H1 (cell line): ENCODE measurements at regions not wholly inside any gene's neighbourhood (a gene's known extent, or its start where the extent isn't known, plus 50 kb on each side); places are given as distances from the start of the nearest gene placed in this dataset.

Experiments
- CTCF ChIA-PET: fragments of 300-600 bp; sonication (Branson Sonifier 250); formaldehyde crosslinking; loops from one replicate; lab custom pipeline; 2021; ENCODE audit not compliant: partially characterized antibody; lab: Charles Lee
- POLR2A ChIA-PET: fragments of 300-600 bp; sonication (Branson Sonifier 250); formaldehyde crosslinking; loops from one replicate; lab custom pipeline; 2021; ENCODE audit warnings: inconsistent platforms; ENCODE audit not compliant: partially characterized antibody; lab: Charles Lee
- DNase-seq, 2 experiments: peaks; one replicate each; pipeline versions ENCODE4 v3.0.0 to v3.0.0-alpha.2; 2010 to 2022; ENCODE audit warnings: low spot score in 2 of 2, low read depth in 1 of 2, mixed read lengths in 1 of 2
- FAIRE-seq: peaks from 2 replicates; lab custom pipeline; 2011; peaks lifted over from hg19 to GRCh38; lab: Jason Lieb, UNC
- H2AFZ ChIP-seq: 2 replicates; pipeline ENCODE4 v1.8.1; 2012; ENCODE audit warnings: low read length, inconsistent platforms
- H2AK5ac ChIP-seq: 2 replicates; pipeline ENCODE4 v1.6.1; 2013; ENCODE audit warnings: low read depth, low read length
- H2BK120ac ChIP-seq: replicated peaks from 2 replicates; pipeline ENCODE3; 2013; ENCODE audit warnings: low read depth, low read length, inconsistent platforms
- H2BK12ac ChIP-seq: 2 replicates; pipeline ENCODE4 v1.6.1; 2013; ENCODE audit warnings: low read depth, low read length
- H2BK15ac ChIP-seq: 2 replicates; pipeline ENCODE4 v1.6.1; 2013; ENCODE audit warnings: low read length
- H2BK20ac ChIP-seq: 2 replicates; pipeline ENCODE4 v1.6.1; 2013; ENCODE audit warnings: low read length
- H2BK5ac ChIP-seq: 2 replicates; pipeline ENCODE4 v1.6.1; 2013; ENCODE audit warnings: low read depth, low read length
- H3K14ac ChIP-seq: 2 replicates; pipeline ENCODE4 v1.6.1; 2013; ENCODE audit warnings: inconsistent platforms; ENCODE audit not compliant: insufficient read length
- H3K18ac ChIP-seq: 2 replicates; pipeline ENCODE4 v1.6.1; 2013; ENCODE audit warnings: low read length; ENCODE audit errors: extremely low read depth
- H3K23ac ChIP-seq: 2 replicates; pipeline ENCODE4 v1.6.1; 2013; ENCODE audit warnings: inconsistent platforms; ENCODE audit not compliant: insufficient read length
- H3K23me2 ChIP-seq: 2 replicates; pipeline ENCODE4 v1.6.1; 2013; ENCODE audit warnings: low read depth, low read length
- H3K27ac ChIP-seq: 2 replicates; pipeline ENCODE4 v1.6.1; 2011; ENCODE audit warnings: low read depth, low read length, inconsistent platforms
- H3K27me3 ChIP-seq, 4 experiments: replicated peaks in 1 of 4; 1 replicate in 1 of 4; 2 replicates in 3 of 4; pipeline versions ENCODE4 v1.6.1 to v1.8.1; 2011 to 2013; ENCODE audit warnings: low read length in 3 of 4, mild to moderate bottlenecking in 3 of 4, inconsistent platforms in 2 of 4, mixed read lengths in 2 of 4, moderate library complexity in 1 of 4; ENCODE audit not compliant: control insufficient read depth in 3 of 4, insufficient read depth in 3 of 4; ENCODE audit errors: extremely low read depth in 1 of 4
- H3K36me3 ChIP-seq, 4 experiments: 2 replicates each; pipeline versions ENCODE4 v1.6.1 to v1.8.1; 2011 to 2013; ENCODE audit warnings: mild to moderate bottlenecking in 4 of 4, low read length in 3 of 4, moderate library complexity in 2 of 4, control low read depth in 1 of 4, inconsistent platforms in 1 of 4; ENCODE audit not compliant: insufficient read depth in 4 of 4, control insufficient read depth in 2 of 4
- H3K4ac ChIP-seq: replicated peaks from 2 replicates; pipeline ENCODE3; 2013; ENCODE audit warnings: low read length, low read depth, mixed read lengths, inconsistent platforms; ENCODE audit not compliant: insufficient read length
- H3K4me1 ChIP-seq, 4 experiments: replicated peaks in 1 of 4; 1 replicate in 1 of 4; 2 replicates in 3 of 4; pipeline versions ENCODE4 v1.6.1 to v1.8.1; 2011 to 2013; ENCODE audit warnings: low read length in 3 of 4, inconsistent platforms in 2 of 4, mixed read lengths in 1 of 4; ENCODE audit not compliant: insufficient read depth in 4 of 4, control insufficient read depth in 3 of 4
- H3K4me2 ChIP-seq, 2 experiments: 2 replicates each; pipeline versions ENCODE4 v1.6.1 to v1.8.1; 2011 to 2013; ENCODE audit warnings: low read depth in 2 of 2, low read length in 2 of 2, control low read depth in 1 of 2, inconsistent platforms in 1 of 2, mild to moderate bottlenecking in 1 of 2; ENCODE audit not compliant: insufficient read depth in 1 of 2
- H3K4me3 ChIP-seq, 4 experiments: fragments of 200-600, 300-600 bp in 1 of 4; sonication (generic), shearing (Covaris generic), sonication (Bioruptor Twin) in 1 of 4; 2 replicates each; pipeline versions ENCODE4 v1.5.1 to v1.8.1; 2011 to 2016; ENCODE audit warnings: low read length in 4 of 4, low read depth in 3 of 4, control low read depth in 2 of 4, inconsistent platforms in 2 of 4, mild to moderate bottlenecking in 2 of 4, mixed read lengths in 1 of 4, moderate library complexity in 1 of 4; ENCODE audit not compliant: insufficient read depth in 2 of 4; ENCODE audit errors: extremely low read depth in 1 of 4
- H3K56ac ChIP-seq: replicated peaks from 2 replicates; pipeline ENCODE3; 2013; ENCODE audit warnings: low read depth, mild to moderate bottlenecking, mixed read lengths, low read length, inconsistent platforms; ENCODE audit not compliant: insufficient read length
- H3K79me1 ChIP-seq: 2 replicates; pipeline ENCODE4 v1.6.1; 2013; ENCODE audit warnings: low read depth, low read length, control low read depth
- H3K79me2 ChIP-seq, 2 experiments: 2 replicates each; pipeline versions ENCODE4 v1.6.1 to v1.8.1; 2012 to 2013; ENCODE audit warnings: low read length in 2 of 2, mild to moderate bottlenecking in 2 of 2, inconsistent platforms in 1 of 2; ENCODE audit not compliant: insufficient read depth in 2 of 2, control insufficient read depth in 1 of 2
- H3K9ac ChIP-seq, 4 experiments: replicated peaks in 1 of 4; 1 replicate in 1 of 4; 2 replicates in 3 of 4; pipeline versions ENCODE4 v1.6.1 to v1.8.1; 2011 to 2013; ENCODE audit warnings: low read depth in 3 of 4, low read length in 3 of 4, control low read depth in 2 of 4, mild to moderate bottlenecking in 2 of 4, moderate library complexity in 2 of 4, inconsistent platforms in 1 of 4; ENCODE audit errors: extremely low read depth in 1 of 4
- H3K9me3 ChIP-seq, 2 experiments: 2 replicates each; pipeline versions ENCODE4 v1.6.1 to v1.8.1; 2012 to 2013; ENCODE audit warnings: mild to moderate bottlenecking in 2 of 2, moderate library complexity in 2 of 2, control low read depth in 1 of 2, inconsistent platforms in 1 of 2, low read depth in 1 of 2, low read length in 1 of 2, mixed read lengths in 1 of 2; ENCODE audit not compliant: insufficient read depth in 2 of 2
- H4K20me1 ChIP-seq, 2 experiments: replicated peaks in 1 of 2; 2 replicates each; pipeline versions ENCODE3 to v1.8.1; 2011 to 2013; ENCODE audit warnings: inconsistent platforms in 2 of 2, low read length in 2 of 2, mild to moderate bottlenecking in 1 of 2; ENCODE audit not compliant: insufficient read depth in 2 of 2, control insufficient read depth in 1 of 2
- H4K5ac ChIP-seq: 2 replicates; pipeline ENCODE4 v1.6.1; 2013; ENCODE audit warnings: low read length, low read depth, mixed read lengths, inconsistent platforms; ENCODE audit not compliant: insufficient read length
- H4K8ac ChIP-seq: 2 replicates; pipeline ENCODE4 v1.8.0; 2013; ENCODE audit warnings: mild to moderate bottlenecking, moderate library complexity, low read length, inconsistent platforms; ENCODE audit not compliant: insufficient read depth; ENCODE audit errors: extremely low read depth
- H4K91ac ChIP-seq: replicated peaks from 2 replicates; pipeline ENCODE3; 2013; ENCODE audit warnings: low read length, mixed read lengths, inconsistent platforms; ENCODE audit not compliant: insufficient read length
- BCL11A ChIP-seq, 2 experiments: IDR thresholded peaks; one replicate each; pipeline ENCODE4 v1.6.1; 2011; ENCODE audit warnings: low read depth in 2 of 2, low read length in 2 of 2, mild to moderate bottlenecking in 2 of 2
- WGBS, 2 experiments: shearing (Covaris generic) in 1 of 2; methylation state at CpG; one replicate each; pipeline versions ENCODE4 v1.1.6 to v1.1.7; 2013 to 2015; ENCODE audit warnings: low lambda C conversion rate in 2 of 2, mixed read lengths in 2 of 2, inconsistent platforms in 1 of 2, low coverage in 1 of 2, missing lambda C conversion rate in 1 of 2; ENCODE audit not compliant: insufficient replicate concordance in 2 of 2, insufficient coverage in 1 of 2, insufficient read length in 1 of 2; ENCODE audit errors: extremely low coverage in 1 of 2, missing lambda C conversion rate in 1 of 2; 5-methylcytosine and 5-hydroxymethylcytosine counted together

DNA sequence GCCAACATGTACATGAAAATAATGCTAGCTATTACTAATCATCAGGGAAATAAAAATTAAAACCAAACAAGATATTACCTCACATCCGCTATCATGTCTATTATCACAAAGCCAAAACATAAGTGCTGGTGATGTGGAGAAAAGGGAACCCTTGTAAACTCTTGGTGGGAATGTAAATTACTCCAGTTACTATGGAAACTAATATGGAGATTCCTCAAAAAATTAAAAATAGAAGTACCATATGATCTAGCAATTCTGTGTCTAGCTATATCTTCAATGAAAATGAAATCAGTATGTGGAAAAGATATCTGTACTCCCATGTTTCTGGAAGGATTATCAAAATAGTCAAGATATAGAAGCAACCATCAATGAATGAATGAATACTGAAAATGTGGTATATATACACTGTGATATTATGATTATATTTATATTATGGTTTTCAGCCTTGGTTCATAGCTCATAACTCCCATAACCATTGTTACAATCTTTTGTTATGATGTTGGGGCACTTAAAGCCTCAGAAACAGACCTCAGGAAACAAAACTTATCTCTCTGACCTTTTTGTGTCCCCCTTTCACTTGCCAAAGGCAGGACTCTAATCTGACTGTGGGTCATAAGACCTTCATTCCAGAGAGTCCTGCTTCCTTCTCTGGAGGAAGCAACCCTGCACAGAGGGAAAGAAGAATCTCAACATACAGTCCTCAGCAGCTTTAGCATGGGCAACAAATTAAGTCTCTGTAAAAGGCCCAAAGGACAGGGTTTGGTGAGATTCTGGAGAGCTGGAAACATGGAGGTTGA, 933.2 kb downstream of the ADGRL3 start:
- no peak overlapping the region for H3K4me2 ChIP-seq
- H3K27me3 ChIP-seq = no peaks in the 10 kb centered on the region
- no peak overlapping the region for H2BK120ac ChIP-seq
- no peak overlapping the region for H3K9ac ChIP-seq
- H4K8ac ChIP-seq = no peak overlapping the region
- CTCF ChIA-PET = interaction anchor here (0.6 to 1.7 kb wide), 2 partner anchors 511 to 577 kb away, joined by 3 to 4 read pairs; no protein-coding TSS in a partner anchor
- no peak for FAIRE-seq
- no peak overlapping the region for H2BK15ac ChIP-seq
- no peak overlapping the region for H2BK5ac ChIP-seq
- no peaks in the 10 kb centered on the region for H3K79me1 ChIP-seq
- POLR2A ChIA-PET = no interaction called here
- H3K9me3 ChIP-seq = no peaks in the 10 kb centered on the region
- H3K18ac ChIP-seq = no peak overlapping the region
- WGBS, 2 experiments = 90% methylated on average over 1 of the region's 1 CpG; no CpG with 5 or more reads in 1 of the 2 experiments
- H3K36me3 ChIP-seq = no peaks in the 10 kb centered on the region
- H4K5ac ChIP-seq = no peak overlapping the region
- H4K91ac ChIP-seq = no peak overlapping the region
- H2AFZ ChIP-seq = no peak overlapping the region
- H4K20me1 ChIP-seq = no peaks in the 10 kb centered on the region
- H3K56ac ChIP-seq = no peak overlapping the region
- H3K23me2 ChIP-seq = no peaks in the 10 kb centered on the region
- no peak overlapping the region for H3K4me3 ChIP-seq
- H3K4ac ChIP-seq = no peak overlapping the region
- no peak for DNase-seq
- no peak overlapping the region for H2AK5ac ChIP-seq
- no peaks in the 10 kb centered on the region for H3K4me1 ChIP-seq
- no peak overlapping the region for H2BK12ac ChIP-seq
- no peak overlapping the region for H3K27ac ChIP-seq
- no peak overlapping the region for H2BK20ac ChIP-seq
- H3K14ac ChIP-seq = no peak overlapping the region
- no peaks in the 10 kb centered on the region for H3K79me2 ChIP-seq
- no peak overlapping the region for H3K23ac ChIP-seq
- TF ChIP-seq BCL11A (IDR thresholded peaks at IDR 0.05; ENCODE audit: low read depth in 2 of 2, low read length in 2 of 2) = no peak
